ENCODE measurements at regions not wholly inside any gene's neighbourhood (a gene's known extent, or its start where the extent isn't known, plus 50 kb on each side); places are given as distances from the start of the nearest gene placed in this dataset.

GRCh38 chrX:64097891-64098290 lies 107.6 kb downstream of the AMER1 start:
- no peak overlapping the region for H3K4me3 ChIP-seq (replicated peaks in 1 of 2; ENCODE audit: low read depth in 2 of 2, low read length in 2 of 2)
- DNase-seq (ENCODE audit: low read depth in 2 of 2) = no peak
- no peak for TF ChIP-seq CTCF (IDR thresholded peaks at IDR 0.05; ENCODE audit: low read depth, low read length)

GRCh38 chrX:64093761-64094160 lies 111.7 kb downstream of the AMER1 start:
- peak; percentile 7 to 16 for DNase-seq (ENCODE audit: low read depth in 2 of 2)
- no peak for TF ChIP-seq CTCF (IDR thresholded peaks at IDR 0.05; ENCODE audit: low read depth, low read length)
- H3K4me3 ChIP-seq (replicated peaks in 1 of 2; ENCODE audit: low read depth in 2 of 2, low read length in 2 of 2) = no peak overlapping the region
